ENCODE measurements at regions not wholly inside any gene's neighbourhood (a gene's known extent, or its start where the extent isn't known, plus 50 kb on each side); places are given as distances from the start of the nearest gene placed in this dataset.

- TF ChIP-seq, protein P1, sequence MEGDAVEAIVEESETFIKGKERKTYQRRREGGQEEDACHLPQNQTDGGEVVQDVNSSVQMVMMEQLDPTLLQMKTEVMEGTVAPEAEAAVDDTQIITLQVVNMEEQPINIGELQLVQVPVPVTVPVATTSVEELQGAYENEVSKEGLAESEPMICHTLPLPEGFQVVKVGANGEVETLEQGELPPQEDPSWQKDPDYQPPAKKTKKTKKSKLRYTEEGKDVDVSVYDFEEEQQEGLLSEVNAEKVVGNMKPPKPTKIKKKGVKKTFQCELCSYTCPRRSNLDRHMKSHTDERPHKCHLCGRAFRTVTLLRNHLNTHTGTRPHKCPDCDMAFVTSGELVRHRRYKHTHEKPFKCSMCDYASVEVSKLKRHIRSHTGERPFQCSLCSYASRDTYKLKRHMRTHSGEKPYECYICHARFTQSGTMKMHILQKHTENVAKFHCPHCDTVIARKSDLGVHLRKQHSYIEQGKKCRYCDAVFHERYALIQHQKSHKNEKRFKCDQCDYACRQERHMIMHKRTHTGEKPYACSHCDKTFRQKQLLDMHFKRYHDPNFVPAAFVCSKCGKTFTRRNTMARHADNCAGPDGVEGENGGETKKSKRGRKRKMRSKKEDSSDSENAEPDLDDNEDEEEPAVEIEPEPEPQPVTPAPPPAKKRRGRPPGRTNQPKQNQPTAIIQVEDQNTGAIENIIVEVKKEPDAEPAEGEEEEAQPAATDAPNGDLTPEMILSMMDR (optimal IDR thresholded peaks at IDR 0.05 in 1 of 3, IDR thresholded peaks at IDR 0.05 in 1 of 3, conservative IDR thresholded peaks at IDR 0.05 in 1 of 3; ENCODE audit: extremely low read depth in 1 of 3, insufficient read depth in 2 of 3, low read length in 3 of 3): no peak
- TF ChIP-seq EZH2 (IDR thresholded peaks at IDR 0.05; ENCODE audit: low read length): no peak
These were observed 234.0 kb upstream of the VCX3A start for GRCh38 chrX:6768881-6769280.

All from keratinocyte (primary cell).